T1000 (cell line): ENCODE measurements at regions not wholly inside any gene's neighbourhood (a gene's known extent, or its start where the extent isn't known, plus 50 kb on each side); places are given as distances from the start of the nearest gene placed in this dataset.
"Not testable (repeated sequence)": the region's sequence is repeated elsewhere in the genome, so short reads cannot be mapped to it uniquely, and the experiment has no call there.

Experiments used
- DNase-seq: peaks from one replicate; lab custom pipeline; 2025; ENCODE audit warnings: mixed read lengths; lab: John Stamatoyannopoulos, UW

DNA sequence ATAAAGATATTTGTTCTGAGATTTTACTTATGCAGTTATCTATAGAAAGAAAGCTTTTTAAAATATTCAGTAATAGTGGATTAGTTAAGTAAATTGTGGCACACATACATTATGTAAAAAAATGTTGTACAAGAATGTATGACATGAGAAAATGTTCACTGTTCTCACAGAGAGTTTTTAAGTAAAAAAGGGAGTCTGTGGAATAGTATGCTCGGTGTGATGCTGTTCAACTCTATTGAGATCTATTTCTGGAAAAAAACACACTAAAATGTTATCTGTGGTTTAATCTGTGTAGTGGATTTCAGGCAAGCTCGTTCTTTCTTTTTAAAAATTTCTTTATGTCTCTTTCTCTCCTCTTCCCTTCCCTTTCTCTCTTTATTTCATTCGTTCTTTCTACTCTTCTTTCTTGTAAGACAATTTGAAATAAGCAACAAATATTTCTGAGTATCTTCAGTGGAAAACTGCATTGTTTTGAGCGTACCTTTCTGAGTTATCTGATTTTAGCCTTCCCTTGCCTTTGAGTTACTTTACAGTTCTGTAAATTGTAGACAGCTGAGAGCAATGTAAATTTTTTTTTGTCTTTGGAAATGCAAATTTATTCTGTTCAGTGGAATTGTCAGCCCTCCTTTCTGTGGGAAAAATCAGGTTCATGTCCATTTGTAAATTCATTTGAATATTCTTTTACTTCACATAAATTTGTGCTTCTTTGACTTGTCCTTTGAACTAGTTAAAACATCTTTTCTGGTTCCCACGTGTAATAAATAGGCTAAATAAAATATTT lies 229.0 kb upstream of the NOX3 start:
- DNase-seq = no peak

DNA sequence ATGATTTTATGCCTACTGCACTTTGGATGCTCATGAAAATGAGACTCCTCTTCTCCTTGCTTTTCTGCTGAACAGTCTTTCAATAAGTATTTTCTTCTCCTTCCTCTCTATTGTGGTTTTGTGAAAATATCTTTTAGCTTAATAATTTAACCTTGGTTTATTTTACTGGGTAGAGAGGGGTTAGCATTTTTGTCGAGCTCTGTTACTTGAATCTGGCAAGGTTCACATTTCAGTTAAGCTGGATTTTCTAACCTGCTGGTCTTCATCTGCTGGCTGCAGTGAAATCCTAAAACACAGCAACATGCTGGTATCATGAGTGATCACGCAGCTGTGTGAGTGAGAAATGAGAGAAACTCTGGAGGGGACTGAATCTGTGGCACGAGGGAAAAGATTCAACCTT lies 222.7 kb upstream of the NOX3 start:
- no peak for DNase-seq

DNA sequence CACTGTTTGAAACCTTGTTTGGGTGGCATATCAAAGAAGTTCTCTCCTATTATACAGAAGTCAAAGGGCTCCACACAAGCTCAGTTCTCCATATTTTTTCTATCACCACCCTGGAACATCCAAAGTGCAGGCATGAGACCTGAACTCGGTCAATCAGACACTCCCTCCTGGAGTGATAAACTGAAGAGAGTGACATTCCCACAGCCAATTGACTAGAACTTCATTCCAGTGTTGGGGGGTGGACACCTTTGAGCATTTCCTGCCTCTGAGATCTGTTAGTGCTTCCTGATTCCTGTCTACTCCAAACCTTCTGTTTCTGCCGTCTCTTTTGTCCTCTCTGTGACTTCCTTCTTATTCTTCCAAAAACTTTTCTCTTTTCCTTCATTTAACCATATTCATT lies 220.7 kb upstream of the NOX3 start:
- no peak for DNase-seq

DNA sequence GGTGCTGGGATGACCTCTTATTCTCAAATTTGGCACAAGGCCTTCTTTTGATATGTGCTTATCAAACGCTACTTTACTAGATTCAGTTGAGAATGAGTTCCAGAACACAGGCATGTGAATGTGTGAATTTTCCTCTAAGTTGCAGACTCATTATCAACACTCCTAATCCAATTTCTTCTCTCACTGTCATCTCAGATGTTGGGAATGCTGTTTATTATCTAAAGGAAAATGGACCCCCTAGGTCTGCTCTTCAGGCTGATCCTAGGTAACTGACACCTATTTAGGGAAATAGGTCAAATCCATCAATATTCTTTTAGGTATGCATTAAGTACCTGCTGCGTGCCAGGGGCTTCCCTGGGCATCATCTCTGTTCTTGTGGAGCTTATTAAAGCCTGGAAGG lies 215.0 kb upstream of the NOX3 start:
- DNase-seq = no peak

DNA sequence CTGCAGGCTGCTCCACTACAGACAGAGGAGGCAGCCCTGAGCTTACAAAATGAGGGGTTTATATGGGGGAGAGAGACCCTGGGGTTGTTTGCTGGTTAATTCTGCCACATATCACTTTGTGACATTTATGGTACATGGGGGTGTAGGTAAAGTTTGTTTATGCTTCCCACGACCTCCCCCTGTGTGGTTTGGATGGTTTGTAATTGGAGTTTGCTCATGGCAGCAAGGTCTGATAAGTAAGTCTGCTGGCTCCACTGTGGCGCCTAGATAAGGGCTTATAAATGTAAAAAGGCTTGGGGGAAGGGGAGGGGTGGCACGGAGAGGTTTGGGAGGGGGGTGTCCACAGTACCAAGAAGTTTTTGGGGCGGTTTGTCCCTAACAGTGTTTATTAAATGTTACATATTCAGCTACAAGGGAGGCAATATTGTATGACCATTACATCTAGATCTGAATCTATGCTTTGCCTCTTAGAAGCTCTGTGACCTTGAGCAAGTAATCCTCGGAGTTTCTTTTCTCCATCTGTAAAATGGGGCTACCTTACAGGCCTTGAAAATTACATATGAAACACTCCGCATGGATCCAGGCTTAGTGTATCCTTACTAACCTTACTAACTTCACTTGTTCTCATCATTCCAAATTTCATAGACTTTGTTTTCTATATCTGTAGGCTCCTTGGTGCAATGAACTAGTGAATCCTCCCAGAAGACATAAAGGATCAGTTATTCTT lies 204.8 kb upstream of the NOX3 start:
- no peak for DNase-seq

DNA sequence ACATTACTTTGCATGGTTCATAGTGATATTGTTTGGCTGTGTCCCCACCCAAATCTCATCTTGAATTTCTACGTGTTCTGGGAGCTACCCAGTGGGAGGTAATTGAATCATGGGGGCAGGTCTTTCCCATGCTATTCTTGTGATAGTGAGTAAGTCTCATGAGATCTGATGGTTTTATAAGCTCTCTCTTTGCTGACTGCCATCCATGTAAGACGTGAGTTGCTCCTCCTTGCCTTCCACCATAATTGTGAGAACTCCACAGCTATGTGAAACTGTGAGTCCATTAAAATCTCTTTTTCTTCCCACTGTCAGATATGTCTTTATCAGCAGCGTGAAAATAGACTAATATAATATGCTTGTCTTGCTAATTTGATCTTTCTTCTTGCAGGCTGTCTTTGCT lies 200.4 kb upstream of the NOX3 start:
- no peak for DNase-seq

DNA sequence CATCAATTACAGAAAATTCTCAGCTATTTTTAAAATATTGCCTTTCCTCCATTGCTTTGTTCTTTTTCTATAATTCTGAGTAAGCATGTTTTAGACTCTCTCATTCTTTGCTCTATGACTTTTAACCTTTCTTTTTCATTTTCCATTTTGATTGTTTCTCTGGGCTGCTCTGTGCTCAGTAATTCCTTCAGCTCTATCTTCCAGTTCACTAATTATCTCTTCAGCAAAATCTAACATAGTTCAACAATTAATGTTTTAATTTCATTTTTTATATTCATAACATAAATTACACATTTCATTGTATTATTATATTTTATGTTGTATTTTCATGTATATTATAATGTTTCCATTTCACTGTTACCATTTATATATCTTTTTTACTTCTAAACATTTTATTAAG lies 198.8 kb upstream of the NOX3 start:
- DNase-seq = no peak

DNA sequence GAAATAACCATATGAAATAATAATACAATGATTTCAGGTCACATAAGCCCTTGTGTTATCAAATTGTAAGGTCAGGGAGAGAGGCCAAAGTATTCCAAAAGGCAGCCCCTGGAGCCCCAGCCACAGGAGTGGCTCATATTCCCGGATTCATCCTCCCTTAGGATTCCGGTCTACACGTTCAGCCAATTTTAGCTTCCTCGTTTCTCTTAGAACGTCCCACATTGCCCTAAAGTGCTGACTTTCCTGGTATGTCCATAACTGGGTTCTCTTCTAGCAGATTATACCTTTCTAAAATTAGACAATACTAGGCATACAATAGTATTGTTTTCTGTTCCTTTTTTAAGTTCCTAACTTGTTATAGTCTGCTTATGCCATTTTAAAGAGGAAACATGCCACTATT lies 192.7 kb upstream of the NOX3 start:
- no peak for DNase-seq

DNA sequence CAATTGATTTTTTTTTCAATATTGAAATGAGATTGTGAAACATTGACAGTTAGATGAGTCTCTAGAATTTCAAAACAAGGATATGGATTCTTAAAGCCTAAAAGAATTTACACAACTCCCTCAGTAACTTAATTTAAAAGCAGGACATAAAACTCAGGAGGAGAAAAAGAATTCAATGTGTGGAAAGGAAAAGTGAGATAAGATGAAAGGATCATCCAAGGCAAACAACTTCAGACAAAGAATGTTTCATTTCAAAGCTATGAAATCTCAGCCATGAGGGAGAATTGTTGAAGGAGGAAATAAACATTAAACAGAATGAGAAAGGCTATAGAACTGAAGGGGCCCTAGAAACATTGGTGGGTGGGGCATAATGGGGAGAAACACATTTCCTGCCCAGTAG lies 191.7 kb upstream of the NOX3 start:
- DNase-seq = no peak

DNA sequence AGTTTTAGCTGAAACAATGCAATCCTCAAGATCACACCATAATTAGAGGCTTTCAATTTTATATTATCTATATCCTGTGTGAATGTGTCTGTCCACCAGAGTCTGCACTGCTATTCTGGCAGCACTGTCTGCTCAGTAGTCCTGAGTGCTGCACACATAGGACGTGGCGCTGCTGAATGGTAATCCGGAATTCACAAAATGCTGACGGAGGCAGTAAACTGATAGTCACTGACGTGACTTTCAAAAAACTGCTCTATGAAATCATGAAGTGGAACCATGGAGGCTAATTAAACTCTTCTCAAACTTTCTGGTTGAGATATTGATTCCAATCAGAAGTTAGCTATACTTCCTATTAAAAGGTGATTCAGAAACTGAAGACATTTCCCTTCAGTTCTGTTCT lies 190.8 kb upstream of the NOX3 start:
- DNase-seq = no peak

DNA sequence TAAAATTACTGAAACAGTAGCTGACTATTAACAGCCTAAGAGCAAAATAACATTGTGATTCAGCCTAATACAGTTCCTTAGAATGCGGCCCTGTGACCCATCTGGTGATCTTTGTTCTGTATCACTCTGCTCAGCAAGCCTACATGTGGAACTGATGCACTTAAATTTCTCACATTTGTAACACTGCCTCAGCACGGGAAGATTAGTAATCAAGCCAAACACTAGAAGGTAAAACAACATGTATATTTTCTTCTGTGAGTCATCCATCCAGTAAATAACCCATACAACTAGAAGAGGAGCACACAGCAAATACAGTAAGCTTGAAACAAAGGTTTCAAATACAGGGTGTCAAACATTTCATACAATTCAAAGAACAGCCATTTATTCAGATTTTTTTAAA lies 189.7 kb upstream of the NOX3 start:
- DNase-seq = no peak

DNA sequence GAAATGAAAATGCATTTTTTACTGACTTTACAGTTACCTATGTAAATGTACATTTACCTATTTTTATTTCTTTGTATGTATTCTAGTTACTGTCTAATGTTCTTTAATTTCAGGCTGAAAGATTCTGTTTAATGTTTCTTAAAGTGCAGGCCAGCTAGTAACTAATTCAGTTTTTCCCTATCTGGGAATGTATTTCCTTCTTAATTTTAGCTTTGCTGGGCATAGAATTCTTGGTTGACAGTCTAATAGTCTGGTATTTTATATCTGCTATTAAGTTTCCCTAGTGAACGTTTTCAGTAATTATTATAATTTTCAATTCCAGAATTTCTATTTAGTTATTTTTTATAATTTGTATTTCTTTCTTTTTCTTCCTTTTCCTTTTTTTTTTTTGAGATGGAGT lies 186.0 kb upstream of the NOX3 start:
- no peak for DNase-seq

DNA sequence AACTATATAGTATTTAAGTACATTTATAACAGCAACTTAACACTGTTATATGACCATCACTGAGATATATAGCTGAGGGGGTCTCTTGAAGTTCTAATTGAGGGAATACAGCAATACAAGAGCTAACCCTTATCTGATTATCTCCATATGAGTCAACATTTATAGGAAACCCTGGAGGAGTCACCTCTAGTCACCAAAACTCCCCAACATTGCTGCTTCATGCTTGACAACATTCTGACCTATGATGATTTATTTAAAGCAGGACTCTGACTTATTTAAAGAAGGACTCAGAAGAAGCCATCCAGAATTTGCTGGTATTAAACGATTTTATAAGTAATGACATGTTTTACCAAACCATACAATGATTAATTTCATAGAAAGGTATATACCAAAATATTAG lies 182.6 kb upstream of the NOX3 start:
- no peak for DNase-seq

DNA sequence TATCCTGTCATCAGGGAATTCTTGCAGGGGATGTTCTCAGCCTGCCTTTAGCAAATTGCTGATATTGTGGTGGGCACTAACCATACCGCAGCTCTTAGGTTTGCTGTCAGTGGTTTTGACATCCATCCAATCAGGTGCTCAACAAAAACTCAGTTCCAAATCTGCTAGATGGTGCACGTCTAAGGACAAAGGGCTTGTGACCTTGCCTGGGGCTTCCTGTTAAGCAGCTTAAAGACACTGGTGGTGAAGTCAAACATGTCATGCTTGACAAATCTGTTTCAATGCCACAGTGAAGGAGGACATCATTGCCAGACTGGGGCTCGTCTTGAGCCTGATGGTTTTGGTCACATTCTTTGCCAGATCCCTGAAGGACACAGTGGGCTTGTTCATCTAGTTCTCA lies 179.8 kb upstream of the NOX3 start:
- no peak for DNase-seq

DNA sequence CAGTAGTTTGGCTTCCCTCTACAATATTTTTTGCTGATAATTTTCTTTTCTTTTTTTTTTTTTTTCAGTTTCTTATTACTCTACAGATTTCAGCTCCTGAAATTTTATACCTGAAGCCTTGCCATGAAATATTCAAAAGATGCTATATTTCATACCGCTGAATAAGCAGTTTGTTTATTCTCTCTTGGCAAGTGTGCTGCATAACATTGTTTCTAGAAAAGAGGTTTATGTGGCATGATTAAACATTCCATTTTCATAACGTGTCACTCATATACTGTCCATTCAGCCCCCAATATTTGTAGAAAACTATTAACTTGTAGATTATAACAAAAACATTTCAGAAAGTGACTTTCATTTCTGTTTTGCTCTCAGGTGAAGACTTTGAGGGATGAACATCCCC lies 174.4 kb upstream of the NOX3 start:
- DNase-seq = no peak

DNA sequence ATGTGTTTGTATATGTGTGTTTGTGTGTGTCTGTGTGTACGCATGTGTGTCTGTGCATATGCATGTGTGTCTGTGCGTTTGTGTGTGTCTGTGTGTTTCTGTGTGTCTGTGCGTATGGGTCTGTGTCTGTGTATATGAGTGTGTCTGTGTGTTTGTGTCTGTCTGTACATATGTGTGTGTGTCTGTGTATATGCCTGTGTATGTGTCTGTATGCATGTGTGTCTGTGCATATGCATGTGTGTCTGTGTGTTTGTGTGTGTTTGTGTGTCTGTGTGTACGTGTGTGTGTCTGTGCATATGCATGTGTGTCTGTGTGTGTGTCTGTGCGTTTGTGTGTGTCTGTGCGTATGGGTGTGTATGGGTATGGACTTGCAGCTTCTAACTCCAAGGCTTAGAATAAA lies 174.0 kb upstream of the NOX3 start:
- no peak for DNase-seq

DNA sequence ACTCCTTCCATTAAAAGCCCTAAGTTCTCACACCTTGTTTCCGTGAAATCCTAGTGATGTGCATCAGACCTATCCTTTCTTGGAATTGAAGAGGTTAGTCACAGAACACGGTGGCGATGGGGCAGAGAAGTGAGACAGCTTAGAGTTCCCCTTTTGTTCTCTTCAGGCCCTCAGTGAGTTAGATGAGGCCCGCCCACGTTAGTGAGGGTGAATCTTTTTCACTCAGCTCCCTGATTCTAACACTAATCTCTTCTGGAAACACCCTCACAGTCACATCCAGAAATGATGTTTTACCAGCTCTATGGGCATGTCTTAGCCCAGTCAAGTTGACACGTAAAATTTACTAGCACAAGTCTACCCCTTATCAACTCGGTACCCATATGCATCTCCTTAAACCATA lies 172.7 kb upstream of the NOX3 start:
- DNase-seq = no peak

DNA sequence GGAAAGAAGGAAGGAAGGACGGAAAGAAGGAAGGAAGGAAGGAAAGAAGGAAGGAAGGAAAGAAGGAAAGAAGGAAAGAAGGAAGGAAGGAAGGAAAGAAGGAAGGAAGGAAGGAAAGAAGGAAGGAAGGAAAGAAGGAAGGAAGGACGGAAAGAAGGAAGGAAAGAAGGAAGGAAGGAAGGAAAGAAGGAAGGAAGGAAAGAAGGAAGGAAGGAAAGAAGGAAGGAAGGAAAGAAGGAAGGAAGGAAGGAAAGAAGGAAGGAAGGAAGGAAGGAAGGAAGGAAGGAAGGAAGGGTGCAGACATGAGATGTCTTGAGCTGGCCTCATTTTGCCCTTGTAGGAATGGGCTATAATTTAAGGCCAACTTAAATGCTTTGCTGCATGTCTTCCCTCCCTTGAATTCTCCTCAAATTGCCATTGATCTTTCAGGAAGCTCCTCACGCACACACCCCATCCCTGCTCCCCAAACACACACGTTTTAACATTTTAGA lies 172.1 kb upstream of the NOX3 start:
- not testable (repeated sequence) for DNase-seq

DNA sequence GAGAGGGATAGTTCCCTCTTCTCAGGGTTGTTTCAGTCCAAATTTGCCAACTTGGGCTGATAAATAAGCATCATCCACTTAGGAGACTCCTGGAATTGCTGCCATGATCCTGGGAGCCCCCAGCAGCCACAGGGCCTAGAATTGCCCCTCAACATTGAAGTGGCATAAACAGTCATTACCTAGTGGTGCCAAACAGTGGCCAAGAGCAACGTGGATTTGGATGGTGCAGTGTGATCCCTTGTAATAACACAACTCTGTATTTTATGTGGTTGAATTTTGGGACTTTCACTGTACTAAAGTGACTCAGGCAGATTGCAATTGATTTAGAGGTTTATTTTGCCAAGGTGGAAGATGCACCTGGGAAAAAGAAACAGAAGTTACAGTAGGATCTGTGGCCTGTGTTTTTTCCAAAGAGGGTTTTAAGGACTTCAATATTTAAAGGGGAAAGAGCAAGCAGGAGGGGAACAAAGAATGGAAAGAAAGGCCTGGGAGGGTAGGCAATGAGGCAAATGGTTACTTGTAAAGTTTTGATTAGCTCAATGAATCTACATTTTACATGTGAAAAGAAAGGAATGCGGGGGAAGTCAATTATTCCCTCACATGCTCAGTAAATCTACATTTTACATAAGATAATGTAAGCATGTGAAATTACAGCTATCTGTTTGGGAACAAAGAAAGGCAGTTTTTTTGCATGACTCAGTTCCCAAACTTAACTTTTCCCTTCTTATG lies 168.0 kb upstream of the NOX3 start:
- no peak for DNase-seq

DNA sequence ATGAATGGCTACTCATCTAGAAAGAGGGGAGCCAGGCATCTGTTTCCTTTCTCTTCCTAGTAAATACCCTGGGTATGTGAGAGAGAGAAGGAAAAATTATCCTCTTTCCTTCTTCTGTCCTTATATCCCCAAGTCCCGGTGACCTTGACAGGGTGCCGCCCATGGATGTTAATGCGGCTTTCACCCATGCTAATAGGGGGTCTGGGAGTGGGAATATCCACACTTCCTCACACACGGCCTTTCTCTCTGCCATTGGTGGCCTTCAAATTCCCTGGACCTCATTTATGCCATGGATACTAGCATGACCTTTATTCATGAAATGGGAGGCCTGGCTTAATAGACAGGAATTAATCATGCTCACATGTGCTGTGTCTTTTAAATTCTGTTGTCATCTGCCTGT lies 159.0 kb upstream of the NOX3 start:
- no peak for DNase-seq

DNA sequence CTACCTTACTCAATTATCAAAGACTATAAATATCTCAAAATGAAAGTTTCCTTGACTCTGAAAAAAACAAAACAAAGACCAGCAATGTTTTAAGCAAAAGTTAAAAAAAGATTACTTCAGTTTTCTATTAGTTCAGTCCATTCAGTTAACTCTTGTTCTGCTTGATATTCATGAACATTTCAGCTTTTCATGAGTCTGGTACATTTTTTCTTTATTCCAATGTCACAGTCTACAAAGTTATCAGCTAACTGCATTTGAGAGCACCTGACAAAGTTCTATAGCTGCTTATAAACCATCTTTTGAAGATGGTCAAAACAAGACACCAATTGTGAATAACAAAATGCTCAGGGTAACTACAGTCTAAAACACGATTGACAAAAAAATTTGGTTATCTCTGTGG lies 156.1 kb upstream of the NOX3 start:
- DNase-seq = no peak

DNA sequence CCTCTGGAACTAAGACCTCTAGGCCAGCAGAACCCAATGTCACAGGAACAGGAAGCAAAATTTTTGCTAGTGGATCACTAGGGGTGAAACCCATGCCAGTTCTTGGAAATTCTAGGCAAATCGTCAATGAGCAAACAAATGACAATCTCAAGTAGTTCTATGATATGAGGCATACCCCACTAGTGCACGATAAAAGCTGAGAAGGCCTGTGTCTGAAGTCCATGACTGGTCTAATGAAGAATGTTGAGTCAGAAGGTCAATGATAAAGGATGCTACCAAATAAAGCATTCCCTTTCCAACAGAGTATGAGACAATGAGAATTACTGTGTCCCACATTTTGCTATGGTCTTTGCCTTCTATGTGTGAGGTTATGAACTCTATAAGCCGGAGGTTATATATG lies 149.4 kb upstream of the NOX3 start:
- no peak for DNase-seq

DNA sequence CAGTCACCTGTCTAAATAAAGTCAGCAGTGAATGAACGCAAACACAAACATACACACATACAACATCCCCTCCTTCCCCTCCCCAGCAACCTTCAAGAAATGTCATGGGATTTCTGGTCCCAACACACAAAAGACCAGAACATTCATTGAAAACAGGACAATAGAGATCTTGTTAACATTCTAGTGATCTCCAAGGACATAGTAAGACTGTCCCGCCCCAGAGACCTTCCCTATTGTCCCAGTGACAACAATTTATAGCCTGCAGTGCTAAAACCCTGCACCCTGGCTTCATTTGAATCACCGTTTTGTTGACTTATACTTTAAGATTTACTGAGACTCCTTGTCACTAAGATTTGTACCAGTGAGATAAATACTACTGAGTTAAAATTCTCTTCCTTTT lies 143.9 kb upstream of the NOX3 start:
- DNase-seq = no peak
